ENCODE measurements at regions not wholly inside any gene's neighbourhood (a gene's known extent, or its start where the extent isn't known, plus 50 kb on each side); places are given as distances from the start of the nearest gene placed in this dataset.
"Not testable (repeated sequence)": the region's sequence is repeated elsewhere in the genome, so short reads cannot be mapped to it uniquely, and the experiment has no call there.

GRCh38 chr6:131490441-131490840 lies 82.6 kb upstream of the ARG1 start:
- intact Hi-C loops (cut with micrococcal nuclease), result no loop called here

DNA sequence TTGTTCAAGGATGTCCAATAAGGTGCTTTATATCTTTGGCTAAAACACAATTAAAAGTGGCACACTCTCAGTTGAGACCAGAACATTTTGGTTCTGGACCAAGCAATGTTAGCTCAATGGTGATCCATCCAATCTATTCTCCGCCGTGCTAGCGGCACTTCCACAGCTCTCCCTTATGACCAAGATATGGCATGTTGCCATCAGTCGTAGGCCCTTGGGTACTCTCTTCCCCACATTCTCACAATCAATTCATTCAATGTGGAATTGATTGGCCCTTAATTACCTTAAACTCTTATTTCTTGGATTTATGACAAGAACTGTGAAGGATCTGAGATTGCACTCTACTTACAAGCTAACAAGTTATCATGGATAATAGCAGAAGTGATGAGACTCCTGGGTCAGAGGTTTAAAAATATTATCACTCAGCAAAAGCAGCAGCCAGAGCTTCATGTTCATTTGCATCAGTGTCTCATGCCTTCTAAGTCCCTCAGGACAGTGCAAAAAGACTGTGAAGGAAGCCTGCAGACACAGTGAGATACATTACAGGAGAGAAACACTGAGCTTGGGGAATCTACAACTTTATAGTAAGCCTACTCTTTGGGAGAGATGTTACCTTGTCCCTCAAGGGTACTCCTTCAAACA lies 80.0 kb upstream of the ARG1 start:
- intact Hi-C loops (cut with micrococcal nuclease), result no loop called here

- intact Hi-C loops (cut with micrococcal nuclease), result not testable (repeated sequence)
These were observed 68.6 kb upstream of the ARG1 start for GRCh38 chr6:131504387-131504786.

GRCh38 chr6:131510094-131510493 lies 62.9 kb upstream of the ARG1 start:
- intact Hi-C loops (cut with micrococcal nuclease), result no loop called here

- intact Hi-C loops (cut with micrococcal nuclease), result no loop called here
These were observed 62.4 kb upstream of the ARG1 start for GRCh38 chr6:131510591-131510990.

DNA sequence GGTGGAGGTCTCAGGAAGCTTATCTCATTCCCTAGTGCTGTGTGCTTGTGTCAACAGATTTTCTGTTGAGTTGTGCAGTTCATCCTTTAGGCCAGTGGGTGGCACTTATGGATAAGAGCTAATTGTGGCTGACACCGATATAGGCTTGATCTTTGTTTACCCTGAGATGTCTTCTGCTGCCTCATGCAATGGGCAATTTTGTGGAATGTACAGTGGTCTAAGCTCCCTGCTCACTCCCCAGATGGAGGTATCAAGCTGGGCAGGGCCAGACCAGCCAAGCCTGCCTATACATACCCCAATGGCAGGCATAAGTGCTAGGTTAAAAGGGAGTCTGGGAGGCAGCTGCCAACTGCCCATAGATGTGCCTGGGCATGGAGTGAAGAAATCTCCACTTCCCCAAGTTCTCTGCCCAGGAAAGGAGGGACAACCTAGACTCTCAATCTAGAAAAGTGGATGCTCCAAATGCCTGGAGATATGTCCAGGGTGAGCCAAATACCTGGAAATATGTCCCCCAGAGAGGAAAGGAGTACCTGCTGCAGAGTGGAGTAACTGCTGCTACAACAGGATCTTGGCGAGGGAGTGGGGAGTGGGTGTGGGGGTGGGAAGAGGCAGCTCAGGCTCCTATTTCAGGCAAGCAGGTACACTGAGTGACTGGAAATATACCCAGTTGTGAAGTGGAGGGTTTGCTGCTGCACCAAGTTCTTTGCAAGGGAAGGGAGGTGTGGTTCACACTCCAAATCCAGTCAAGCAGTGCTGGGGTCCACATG lies 53.2 kb upstream of the ARG1 start:
- intact Hi-C loops (cut with micrococcal nuclease), result loop anchor here (1.0 to 2.0 kb wide), 6 partner anchors 14 to 391 kb away; partner anchors contain the start of gene MED23

All from T-helper 1 cell treated with Interleukin-12 subunit alpha and Interleukin-12 subunit beta and Interleukin-4 antibody, amounts not matched to agents 30 ng/mL and 1 ng/mL, for 36 hours (primary cell).